ENCODE measurements at regions not wholly inside any gene's neighbourhood (a gene's known extent, or its start where the extent isn't known, plus 50 kb on each side); places are given as distances from the start of the nearest gene placed in this dataset.
A peak's percentile ranks its signal among the peaks of the same experiment; 100 is the strongest.

DNA sequence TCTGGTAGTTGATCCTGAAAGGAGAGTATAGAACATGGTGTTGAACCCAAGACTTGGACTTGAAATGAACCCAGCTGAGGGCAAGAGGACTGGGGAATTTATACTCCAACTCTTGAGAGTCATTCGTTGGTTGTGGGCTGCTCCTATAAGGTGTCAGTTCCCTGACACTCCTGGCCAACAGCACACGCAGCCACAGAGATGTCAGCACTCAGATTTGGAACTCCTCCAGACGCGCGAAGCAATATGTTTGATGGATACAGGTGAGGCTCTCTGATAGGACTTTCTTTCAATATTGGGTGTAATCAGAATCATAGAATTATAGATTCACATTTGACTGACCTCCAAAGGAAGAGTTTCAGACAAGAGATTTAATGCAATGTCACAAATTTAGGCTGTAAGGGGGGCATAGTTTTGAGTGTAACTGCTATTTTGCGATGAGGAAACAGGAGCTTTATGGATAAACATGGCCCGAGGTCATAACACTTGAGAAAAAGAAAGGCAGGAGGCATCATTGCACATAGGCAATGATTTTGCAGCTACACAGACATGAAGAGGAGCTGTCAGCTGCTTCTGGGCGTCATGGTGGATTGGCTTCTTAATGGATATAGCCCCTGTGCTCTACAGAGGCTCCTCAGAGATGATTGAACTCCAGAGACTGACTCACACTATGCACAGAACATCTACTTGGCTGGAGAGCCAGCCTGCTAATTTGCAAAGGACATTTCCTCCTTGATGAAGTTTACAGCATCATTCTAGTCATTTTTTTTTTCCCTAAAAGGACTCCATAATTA is 569.2 kb upstream of the RGMA start:
- Histone ChIP-seq H3K27me3 (ENCODE audit: control insufficient read depth in 3 of 3, insufficient read depth in 3 of 3, low read length in 3 of 3) (no peaks in the 10 kb centered on the region), H3K9me3 (ENCODE audit: control insufficient read depth in 3 of 3, low read length in 3 of 3) (no peaks in the 10 kb centered on the region), H3K27ac (ENCODE audit: low read depth, low read length) (no peak overlapping the region), H3K36me3 (ENCODE audit: control insufficient read depth in 3 of 3, insufficient read depth in 3 of 3, low read length in 3 of 3) (no peaks in the 10 kb centered on the region), H3K9ac (ENCODE audit: low read depth in 1 of 3, low read length in 3 of 3) (no peak overlapping the region), H3K4me1 (ENCODE audit: control insufficient read depth in 3 of 3, insufficient read depth in 3 of 3, low read length in 3 of 3) (no peaks in the 10 kb centered on the region), H3K4me3 (ENCODE audit: low read length in 3 of 3) (no peak overlapping the region)

DNA sequence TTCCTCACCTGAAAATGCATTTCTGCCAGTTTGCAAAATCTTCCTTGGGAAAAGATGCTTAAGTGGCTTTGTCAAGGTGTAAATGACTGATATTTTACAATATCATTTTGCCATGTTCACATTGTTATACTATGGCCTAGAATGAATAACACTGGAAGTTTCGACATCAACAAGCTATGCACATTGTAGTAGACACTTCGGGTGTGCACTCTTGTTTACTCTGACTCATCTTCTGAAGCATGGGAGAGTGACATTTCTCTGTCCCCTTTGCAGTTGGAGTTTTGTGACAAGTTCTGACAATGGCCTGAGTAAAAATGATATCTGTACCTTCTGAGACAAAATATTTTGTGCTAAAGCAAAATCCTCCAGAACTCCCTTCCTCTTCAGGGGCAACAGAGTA is 567.0 kb upstream of the RGMA start:
- Histone ChIP-seq H3K27me3 (ENCODE audit: control insufficient read depth in 3 of 3, insufficient read depth in 3 of 3, low read length in 3 of 3) (no peaks in the 10 kb centered on the region), H3K9ac (ENCODE audit: low read depth in 1 of 3, low read length in 3 of 3) (no peak overlapping the region), H3K36me3 (ENCODE audit: control insufficient read depth in 3 of 3, insufficient read depth in 3 of 3, low read length in 3 of 3) (no peaks in the 10 kb centered on the region), H3K9me3 (ENCODE audit: control insufficient read depth in 3 of 3, low read length in 3 of 3) (no peaks in the 10 kb centered on the region), H3K4me3 (ENCODE audit: low read length in 3 of 3) (no peak overlapping the region), H3K4me1 (ENCODE audit: control insufficient read depth in 3 of 3, insufficient read depth in 3 of 3, low read length in 3 of 3) (no peaks in the 10 kb centered on the region), H3K27ac (ENCODE audit: low read depth, low read length) (no peak overlapping the region)

GRCh38 chr15:93649691-93650235 is 560.8 kb upstream of the RGMA start:
- no peaks in the 10 kb centered on the region for H3K36me3 ChIP-seq (ENCODE audit: control insufficient read depth in 3 of 3, insufficient read depth in 3 of 3, low read length in 3 of 3)
- H3K4me1 ChIP-seq (ENCODE audit: control insufficient read depth in 3 of 3, insufficient read depth in 3 of 3, low read length in 3 of 3): no peaks in the 10 kb centered on the region
- H3K9me3 ChIP-seq (ENCODE audit: control insufficient read depth in 3 of 3, low read length in 3 of 3): no peaks in the 10 kb centered on the region
- no peak overlapping the region for H3K4me3 ChIP-seq (ENCODE audit: low read length in 3 of 3)
- H3K9ac ChIP-seq (ENCODE audit: low read depth in 1 of 3, low read length in 3 of 3): no peak overlapping the region
- no peak overlapping the region for H3K27ac ChIP-seq (ENCODE audit: low read depth, low read length)
- no peaks in the 10 kb centered on the region for H3K27me3 ChIP-seq (ENCODE audit: control insufficient read depth in 3 of 3, insufficient read depth in 3 of 3, low read length in 3 of 3)

DNA sequence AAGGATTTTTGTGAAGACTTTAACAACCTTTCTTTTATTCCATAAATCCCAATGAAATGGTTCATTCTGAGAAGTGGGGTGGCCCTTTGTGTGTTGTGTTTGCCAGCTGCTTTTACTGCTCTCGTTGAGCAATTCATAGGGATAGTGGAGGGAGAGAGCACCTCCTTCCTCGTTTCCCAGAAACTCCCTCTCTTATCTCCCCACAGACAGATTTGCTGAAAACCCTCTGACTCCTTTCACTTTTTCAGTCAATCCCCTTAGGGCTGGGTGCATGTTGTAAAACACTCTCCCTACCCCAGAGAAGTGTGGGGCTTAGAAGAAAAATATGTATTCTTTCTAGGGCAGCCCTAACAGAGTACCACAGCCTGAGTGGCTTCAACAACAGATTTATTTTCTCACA is 557.2 kb upstream of the RGMA start:
- Histone ChIP-seq H3K4me3 (ENCODE audit: low read length in 3 of 3) (no peak overlapping the region), H3K36me3 (ENCODE audit: control insufficient read depth in 3 of 3, insufficient read depth in 3 of 3, low read length in 3 of 3) (no peaks in the 10 kb centered on the region), H3K9ac (ENCODE audit: low read depth in 1 of 3, low read length in 3 of 3) (no peak overlapping the region), H3K27ac (ENCODE audit: low read depth, low read length) (no peak overlapping the region), H3K27me3 (ENCODE audit: control insufficient read depth in 3 of 3, insufficient read depth in 3 of 3, low read length in 3 of 3) (no peaks in the 10 kb centered on the region), H3K9me3 (ENCODE audit: control insufficient read depth in 3 of 3, low read length in 3 of 3) (no peaks in the 10 kb centered on the region), H3K4me1 (ENCODE audit: control insufficient read depth in 3 of 3, insufficient read depth in 3 of 3, low read length in 3 of 3) (no peaks in the 10 kb centered on the region)

- Histone ChIP-seq H3K4me3 (ENCODE audit: low read length in 3 of 3) (no peak overlapping the region), H3K9me3 (ENCODE audit: control insufficient read depth in 3 of 3, low read length in 3 of 3) (no peaks in the 10 kb centered on the region), H3K27ac (ENCODE audit: low read depth, low read length) (no peak overlapping the region), H3K4me1 (ENCODE audit: control insufficient read depth in 3 of 3, insufficient read depth in 3 of 3, low read length in 3 of 3) (no peaks in the 10 kb centered on the region), H3K36me3 (ENCODE audit: control insufficient read depth in 3 of 3, insufficient read depth in 3 of 3, low read length in 3 of 3) (no peaks in the 10 kb centered on the region), H3K27me3 (ENCODE audit: control insufficient read depth in 3 of 3, insufficient read depth in 3 of 3, low read length in 3 of 3) (no peaks in the 10 kb centered on the region), H3K9ac (ENCODE audit: low read depth in 1 of 3, low read length in 3 of 3) (no peak overlapping the region)
Observed at GRCh38 chr15:93645594-93645993, 556.6 kb upstream of the RGMA start.

GRCh38 chr15:93644595-93644994 is 555.6 kb upstream of the RGMA start:
- Histone ChIP-seq H3K27me3 (ENCODE audit: control insufficient read depth in 3 of 3, insufficient read depth in 3 of 3, low read length in 3 of 3) (no peaks in the 10 kb centered on the region), H3K4me1 (ENCODE audit: control insufficient read depth in 3 of 3, insufficient read depth in 3 of 3, low read length in 3 of 3) (no peaks in the 10 kb centered on the region), H3K36me3 (ENCODE audit: control insufficient read depth in 3 of 3, insufficient read depth in 3 of 3, low read length in 3 of 3) (no peaks in the 10 kb centered on the region), H3K27ac (ENCODE audit: low read depth, low read length) (no peak overlapping the region), H3K9ac (ENCODE audit: low read depth in 1 of 3, low read length in 3 of 3) (no peak overlapping the region), H3K4me3 (ENCODE audit: low read length in 3 of 3) (no peak overlapping the region), H3K9me3 (ENCODE audit: control insufficient read depth in 3 of 3, low read length in 3 of 3) (no peaks in the 10 kb centered on the region)

DNA sequence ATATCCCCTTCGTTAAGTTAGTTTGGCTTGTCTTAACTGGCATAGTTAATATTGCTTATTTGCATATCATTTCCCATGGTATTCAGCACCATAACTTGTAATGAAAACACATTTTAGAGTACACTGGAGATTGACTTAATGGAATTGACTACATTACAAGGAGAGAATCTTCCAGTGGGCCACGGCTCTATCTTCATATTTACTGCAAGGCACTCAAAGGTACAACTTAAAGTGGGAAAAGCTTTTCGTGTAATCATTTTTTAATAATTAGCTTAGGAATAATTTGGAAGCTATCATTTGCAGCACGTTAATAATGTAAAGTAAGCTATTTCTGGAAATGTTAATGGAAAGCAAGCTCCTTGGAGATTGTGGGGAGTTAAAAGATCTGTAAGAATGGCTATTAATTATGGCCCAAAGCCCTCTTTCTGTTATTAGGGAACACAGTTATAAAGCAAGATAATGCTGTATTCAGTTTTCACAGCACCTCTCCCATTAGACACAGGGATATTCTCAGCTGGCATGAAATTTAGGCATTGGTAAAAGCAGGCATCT is 551.5 kb upstream of the RGMA start:
- Histone ChIP-seq H3K4me1 (ENCODE audit: control insufficient read depth in 3 of 3, insufficient read depth in 3 of 3, low read length in 3 of 3) (no peaks in the 10 kb centered on the region), H3K4me3 (ENCODE audit: low read length in 3 of 3) (no peak overlapping the region), H3K9ac (ENCODE audit: low read depth in 1 of 3, low read length in 3 of 3) (no peak overlapping the region), H3K27ac (ENCODE audit: low read depth, low read length) (no peak overlapping the region), H3K36me3 (ENCODE audit: control insufficient read depth in 3 of 3, insufficient read depth in 3 of 3, low read length in 3 of 3) (no peaks in the 10 kb centered on the region), H3K27me3 (ENCODE audit: control insufficient read depth in 3 of 3, insufficient read depth in 3 of 3, low read length in 3 of 3) (no peaks in the 10 kb centered on the region), H3K9me3 (ENCODE audit: control insufficient read depth in 3 of 3, low read length in 3 of 3) (no peaks in the 10 kb centered on the region)

GRCh38 chr15:93631958-93632618 is 543.1 kb upstream of the RGMA start:
- H3K27ac ChIP-seq (ENCODE audit: low read depth, low read length): no peak overlapping the region
- H3K4me1 ChIP-seq (ENCODE audit: control insufficient read depth in 3 of 3, insufficient read depth in 3 of 3, low read length in 3 of 3): no peaks in the 10 kb centered on the region
- H3K27me3 ChIP-seq (ENCODE audit: control insufficient read depth in 3 of 3, insufficient read depth in 3 of 3, low read length in 3 of 3): no peaks in the 10 kb centered on the region
- no peaks in the 10 kb centered on the region for H3K36me3 ChIP-seq (ENCODE audit: control insufficient read depth in 3 of 3, insufficient read depth in 3 of 3, low read length in 3 of 3)
- peaks cover 0 to 2% (median 0%) of the 10 kb centered on the region in 3 donors for H3K9me3 ChIP-seq (ENCODE audit: control insufficient read depth in 3 of 3, low read length in 3 of 3)
- H3K4me3 ChIP-seq (ENCODE audit: low read length in 3 of 3): no peak overlapping the region
- H3K9ac ChIP-seq (ENCODE audit: low read depth in 1 of 3, low read length in 3 of 3): no peak overlapping the region

DNA sequence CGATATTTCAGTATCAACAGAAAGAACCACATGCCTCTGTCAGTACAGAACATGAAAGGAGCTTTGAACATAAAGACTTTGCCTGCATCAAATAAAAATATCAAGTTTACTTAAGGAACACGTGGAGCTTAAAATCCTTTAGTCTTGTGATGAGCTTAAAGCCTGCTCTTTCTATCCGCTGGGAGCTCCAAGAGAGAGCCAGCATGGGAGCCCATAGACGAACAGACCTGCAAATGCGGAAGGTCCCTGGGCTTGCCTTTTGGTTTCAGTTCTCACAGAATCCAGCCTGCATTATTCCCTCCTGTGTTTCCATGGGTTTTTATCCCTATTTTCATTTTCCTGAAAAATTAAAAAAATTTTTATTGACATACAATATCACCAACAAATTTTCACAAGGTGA is 530.6 kb upstream of the RGMA start:
- H3K27ac ChIP-seq (ENCODE audit: low read depth, low read length): no peak overlapping the region
- H3K27me3 ChIP-seq (ENCODE audit: control insufficient read depth in 3 of 3, insufficient read depth in 3 of 3, low read length in 3 of 3): no peaks in the 10 kb centered on the region
- no peaks in the 10 kb centered on the region for H3K9me3 ChIP-seq (ENCODE audit: control insufficient read depth in 3 of 3, low read length in 3 of 3)
- H3K4me3 ChIP-seq (ENCODE audit: low read length in 3 of 3): no peak overlapping the region
- no peak overlapping the region for H3K9ac ChIP-seq (ENCODE audit: low read depth in 1 of 3, low read length in 3 of 3)
- H3K4me1 ChIP-seq (ENCODE audit: control insufficient read depth in 3 of 3, insufficient read depth in 3 of 3, low read length in 3 of 3): peaks cover 2 to 6% (median 4%) of the 10 kb centered on the region in 3 donors
- no peaks in the 10 kb centered on the region for H3K36me3 ChIP-seq (ENCODE audit: control insufficient read depth in 3 of 3, insufficient read depth in 3 of 3, low read length in 3 of 3)

- Histone ChIP-seq H3K27ac (ENCODE audit: low read depth, low read length) (no peak overlapping the region), H3K9me3 (ENCODE audit: control insufficient read depth in 3 of 3, low read length in 3 of 3) (no peaks in the 10 kb centered on the region), H3K27me3 (ENCODE audit: control insufficient read depth in 3 of 3, insufficient read depth in 3 of 3, low read length in 3 of 3) (no peaks in the 10 kb centered on the region), H3K36me3 (ENCODE audit: control insufficient read depth in 3 of 3, insufficient read depth in 3 of 3, low read length in 3 of 3) (no peaks in the 10 kb centered on the region), H3K4me1 (ENCODE audit: control insufficient read depth in 3 of 3, insufficient read depth in 3 of 3, low read length in 3 of 3) (peaks cover 2 to 8% (median 4%) of the 10 kb centered on the region in 3 donors), H3K9ac (ENCODE audit: low read depth in 1 of 3, low read length in 3 of 3) (peak overlapping the region in 1 of 3 donors; percentile 10), H3K4me3 (ENCODE audit: low read length in 3 of 3) (no peak overlapping the region)
Observed at GRCh38 chr15:93617443-93617842, 528.4 kb upstream of the RGMA start.

Data from skeletal muscle tissue (tissue), 3 donors.